HAP-1 (cell line): ENCODE measurements at regions not wholly inside any gene's neighbourhood (a gene's known extent, or its start where the extent isn't known, plus 50 kb on each side); places are given as distances from the start of the nearest gene placed in this dataset.
"Not testable (repeated sequence)": the region's sequence is repeated elsewhere in the genome, so short reads cannot be mapped to it uniquely, and the experiment has no call there.

Source experiments
- DNase-seq, 2 experiments: peaks; one replicate each; pipeline ENCODE4 v3.0.0-alpha.2; 2016 to 2020; ENCODE audit warnings: low spot score in 2 of 2
- H3K27me3 ChIP-seq: fragments of 250-450 bp; sonication (Bioruptor Pico); 2 replicates; pipeline ENCODE4 v1.5.1; 2020; ENCODE audit warnings: low read depth, mild to moderate bottlenecking, moderate library complexity
- H3K36me3 ChIP-seq: fragments of 250-450 bp; sonication (Bioruptor Pico); replicated peaks from 2 replicates; pipeline ENCODE4 v1.5.1; 2020; ENCODE audit warnings: mild to moderate bottlenecking
- H3K4me1 ChIP-seq: fragments of 250-450 bp; sonication (Bioruptor Pico); 2 replicates; pipeline ENCODE4 v1.5.1; 2020; ENCODE audit warnings: mild to moderate bottlenecking
- H3K4me3 ChIP-seq: fragments of 250-450 bp; sonication (Bioruptor Pico); 2 replicates; pipeline ENCODE4 v1.5.1; 2020; ENCODE audit warnings: mild to moderate bottlenecking, moderate library complexity
- H3K9me3 ChIP-seq: fragments of 250-450 bp; sonication (Bioruptor Pico); 2 replicates; pipeline ENCODE4 v1.5.1; 2020; ENCODE audit warnings: mild to moderate bottlenecking, moderate library complexity
- in situ Hi-C: fragments of 300-500 bp; cut with MboI; formaldehyde crosslinking; loops from 3 replicates; pipeline ENCODE4 v1.14.3; 2020; ENCODE audit warnings: low sequenced_read_pairs, inconsistent platforms, mixed read lengths

- in situ Hi-C loops = no loop called here
- H3K27me3 ChIP-seq = no peaks in the 10 kb centered on the region
- DNase-seq = no peak
- no peak overlapping the region for H3K4me3 ChIP-seq
- H3K9me3 ChIP-seq = no peaks in the 10 kb centered on the region
- H3K36me3 ChIP-seq = no peaks in the 10 kb centered on the region
- no peaks in the 10 kb centered on the region for H3K4me1 ChIP-seq
Measured at GRCh38 chr9:106758911-106759310, 104.1 kb upstream of the ZNF462 start.

GRCh38 chr9:106761493-106761892, 101.5 kb upstream of the ZNF462 start:
- in situ Hi-C loops = no loop called here
- Histone ChIP-seq H3K9me3 (no peaks in the 10 kb centered on the region), H3K4me1 (no peaks in the 10 kb centered on the region), H3K36me3 (no peaks in the 10 kb centered on the region), H3K4me3 (no peak overlapping the region), H3K27me3 (no peaks in the 10 kb centered on the region)
- no peak for DNase-seq

GRCh38 chr9:106766616-106767015, 96.3 kb upstream of the ZNF462 start:
- in situ Hi-C loops = no loop called here
- DNase-seq = no peak
- no peaks in the 10 kb centered on the region for H3K27me3 ChIP-seq
- H3K36me3 ChIP-seq = no peaks in the 10 kb centered on the region
- no peaks in the 10 kb centered on the region for H3K4me1 ChIP-seq
- no peak overlapping the region for H3K4me3 ChIP-seq
- H3K9me3 ChIP-seq = no peaks in the 10 kb centered on the region

GRCh38 chr9:106769331-106769730, 93.6 kb upstream of the ZNF462 start:
- no peaks in the 10 kb centered on the region for H3K9me3 ChIP-seq
- in situ Hi-C loops = no loop called here
- no peaks in the 10 kb centered on the region for H3K4me1 ChIP-seq
- no peaks in the 10 kb centered on the region for H3K27me3 ChIP-seq
- no peaks in the 10 kb centered on the region for H3K36me3 ChIP-seq
- no peak for DNase-seq
- no peak overlapping the region for H3K4me3 ChIP-seq

- Histone ChIP-seq H3K27me3 (no peaks in the 10 kb centered on the region), H3K36me3 (no peaks in the 10 kb centered on the region), H3K4me1 (no peaks in the 10 kb centered on the region), H3K9me3 (no peaks in the 10 kb centered on the region; the same call in 1 of the 2 replicates), H3K4me3 (no peak overlapping the region)
- in situ Hi-C loops = no loop called here
- no peak for DNase-seq
Measured at GRCh38 chr9:106771608-106772007, 91.4 kb upstream of the ZNF462 start.

- H3K9me3 ChIP-seq = no peaks in the 10 kb centered on the region; the same call in 1 of the 2 replicates
- no peaks in the 10 kb centered on the region for H3K27me3 ChIP-seq
- H3K36me3 ChIP-seq = no peaks in the 10 kb centered on the region
- DNase-seq = no peak
- H3K4me3 ChIP-seq = no peak overlapping the region
- H3K4me1 ChIP-seq = no peaks in the 10 kb centered on the region
- in situ Hi-C loops = no loop called here
Measured at GRCh38 chr9:106772523-106773290, 90.3 kb upstream of the ZNF462 start.

- no peaks in the 10 kb centered on the region for H3K36me3 ChIP-seq
- in situ Hi-C loops = no loop called here
- no peak for DNase-seq
- no peak overlapping the region for H3K4me3 ChIP-seq
- no peaks in the 10 kb centered on the region for H3K27me3 ChIP-seq
- no peaks in the 10 kb centered on the region for H3K4me1 ChIP-seq
- H3K9me3 ChIP-seq = no peaks in the 10 kb centered on the region; the same call in 1 of the 2 replicates
Measured at GRCh38 chr9:106773750-106774149, 89.2 kb upstream of the ZNF462 start.

GRCh38 chr9:106775960-106776359, 87.0 kb upstream of the ZNF462 start:
- no peaks in the 10 kb centered on the region; the same call in 1 of the 2 replicates for H3K9me3 ChIP-seq
- no peaks in the 10 kb centered on the region for H3K27me3 ChIP-seq
- no peaks in the 10 kb centered on the region for H3K36me3 ChIP-seq
- in situ Hi-C loops = no loop called here
- H3K4me1 ChIP-seq = no peaks in the 10 kb centered on the region
- DNase-seq = no peak
- H3K4me3 ChIP-seq = no peak overlapping the region

- no peak for DNase-seq
- Histone ChIP-seq H3K9me3 (no peaks in the 10 kb centered on the region; the same call in 1 of the 2 replicates), H3K27me3 (no peaks in the 10 kb centered on the region), H3K4me1 (no peaks in the 10 kb centered on the region), H3K4me3 (no peak overlapping the region), H3K36me3 (no peaks in the 10 kb centered on the region)
- in situ Hi-C loops = no loop called here
Measured at GRCh38 chr9:106779796-106780195, 83.2 kb upstream of the ZNF462 start.

- Histone ChIP-seq H3K9me3 (no peaks in the 10 kb centered on the region), H3K4me3 (no peak overlapping the region), H3K27me3 (no peaks in the 10 kb centered on the region), H3K36me3 (no peaks in the 10 kb centered on the region), H3K4me1 (no peaks in the 10 kb centered on the region)
- DNase-seq = no peak
- in situ Hi-C loops = no loop called here
Measured at GRCh38 chr9:106783121-106783520, 79.8 kb upstream of the ZNF462 start.

GRCh38 chr9:106784076-106784475, 78.9 kb upstream of the ZNF462 start:
- H3K4me1 ChIP-seq = no peaks in the 10 kb centered on the region
- no peaks in the 10 kb centered on the region for H3K27me3 ChIP-seq
- DNase-seq = no peak
- H3K36me3 ChIP-seq = no peaks in the 10 kb centered on the region
- no peaks in the 10 kb centered on the region for H3K9me3 ChIP-seq
- H3K4me3 ChIP-seq = no peak overlapping the region
- in situ Hi-C loops = no loop called here

- in situ Hi-C loops = no loop called here
- H3K4me3 ChIP-seq = no peak overlapping the region
- no peaks in the 10 kb centered on the region for H3K4me1 ChIP-seq
- H3K27me3 ChIP-seq = no peaks in the 10 kb centered on the region
- H3K9me3 ChIP-seq = no peaks in the 10 kb centered on the region
- no peak for DNase-seq
- no peaks in the 10 kb centered on the region for H3K36me3 ChIP-seq
Measured at GRCh38 chr9:106785200-106785599, 77.8 kb upstream of the ZNF462 start.

GRCh38 chr9:106788021-106788420, 74.9 kb upstream of the ZNF462 start:
- H3K27me3 ChIP-seq, H3K36me3 ChIP-seq, in situ Hi-C loops, H3K9me3 ChIP-seq, H3K4me3 ChIP-seq, DNase-seq, H3K4me1 ChIP-seq: not testable (repeated sequence)

- no peaks in the 10 kb centered on the region for H3K27me3 ChIP-seq
- no peak for DNase-seq
- H3K4me1 ChIP-seq = peaks cover 14% of the 10 kb centered on the region
- in situ Hi-C loops = no loop called here
- H3K36me3 ChIP-seq = no peaks in the 10 kb centered on the region
- no peak overlapping the region for H3K4me3 ChIP-seq
- H3K9me3 ChIP-seq = no peaks in the 10 kb centered on the region
Measured at GRCh38 chr9:106795031-106795430, 67.9 kb upstream of the ZNF462 start.

GRCh38 chr9:106796771-106797170, 66.2 kb upstream of the ZNF462 start:
- DNase-seq = no peak
- Histone ChIP-seq H3K27me3 (no peaks in the 10 kb centered on the region), H3K4me3 (no peak overlapping the region), H3K36me3 (no peaks in the 10 kb centered on the region), H3K9me3 (no peaks in the 10 kb centered on the region; the same call in 1 of the 2 replicates), H3K4me1 (peaks cover 14% of the 10 kb centered on the region)
- in situ Hi-C loops = no loop called here
